Pancreas (tissue), 10 donors: ENCODE measurements at regions not wholly inside any gene's neighbourhood (a gene's known extent, or its start where the extent isn't known, plus 50 kb on each side); places are given as distances from the start of the nearest gene placed in this dataset.

Experiments used
- ATAC-seq, 4 donors: fragments of 200-7000 bp; cut with Tn5 transposase; one replicate each; pipeline versions ENCODE4 v1.8.0 to v1.9.1; 2020; ENCODE audit warnings: mild to moderate bottlenecking in 4 of 4, moderate library complexity in 4 of 4
- DNase-seq, 6 donors: peaks; one replicate each; pipeline ENCODE4 v3.0.0-alpha.2; 2020
- FAIRE-seq: peaks from 2 replicates; lab custom pipeline; 2012; peaks lifted over from hg19 to GRCh38; lab: Jason Lieb, UNC
- H3K27ac ChIP-seq, 4 donors: fragments of 200-600 bp; sonication (generic); 1 replicate in 3 of 4; 2 replicates in 1 of 4; pipeline versions ENCODE4 v1.5.0 to v1.8.0; 2020
- H3K27me3 ChIP-seq, 4 donors: fragments of 200-600 bp; one replicate each; pipeline ENCODE4 v1.8.0; 2021
- H3K36me3 ChIP-seq, 3 donors: fragments of 200-600 bp; sonication (generic) in 1 of 3; one replicate each; pipeline versions ENCODE4 v1.5.0 to v1.8.0; 2020 to 2021
- H3K4me1 ChIP-seq, 3 donors: fragments of 200-600 bp; one replicate each; pipeline ENCODE4 v1.8.0; 2021
- H3K4me3 ChIP-seq, 4 donors: fragments of 200-600 bp; sonication (generic) in 2 of 4; one replicate each; pipeline versions ENCODE4 v1.5.0 to v1.8.0; 2020 to 2021
- H3K9me3 ChIP-seq, 4 donors: fragments of 200-600 bp; one replicate each; pipeline ENCODE4 v1.8.0; 2021
- WGBS, 2 donors: extraction: QIAGEN DNeasy Blood & Tissue Kit; methylation state at CpG; one replicate each; pipeline ENCODE4 v1.1.7; 2013; 5-methylcytosine and 5-hydroxymethylcytosine counted together
- intact Hi-C, 3 donors: fragments of 100-400 bp; cut with DNase I; formaldehyde crosslinking; loops; one replicate each; pipeline versions ENCODE4 v1.11.1 to v1.14.2; 2022
- TF ChIP-seq, protein P1 (sequence below), 4 donors: fragments of 200-600 bp; sonication (generic) in 3 of 4; IDR thresholded peaks; one replicate each; pipeline versions ENCODE4 v1.5.0 to v1.8.0; 2021; ENCODE audit warnings: antibody characterized with exemption in 4 of 4
- donor health status: healthy with polysubstance abuse.
- donor health status: DM: no; HTN: no; CAD: no; lungs with moderate emphysema.
- donor health status: DM: no; HTN: no; CAD: no.
- donor health status: control.
- donor health status: control.
- donor health status: Bipolar disorder and iron deficiency.
- donor health status: DM: yes; HTN: yes; CAD: no.
- donor health status: DM: no; HTN: no; CAD: no.
- donor health status: DM: no; HTN: no; CAD: no.
- donor health status: DM: yes; HTN: yes; CAD: no.

DNA sequence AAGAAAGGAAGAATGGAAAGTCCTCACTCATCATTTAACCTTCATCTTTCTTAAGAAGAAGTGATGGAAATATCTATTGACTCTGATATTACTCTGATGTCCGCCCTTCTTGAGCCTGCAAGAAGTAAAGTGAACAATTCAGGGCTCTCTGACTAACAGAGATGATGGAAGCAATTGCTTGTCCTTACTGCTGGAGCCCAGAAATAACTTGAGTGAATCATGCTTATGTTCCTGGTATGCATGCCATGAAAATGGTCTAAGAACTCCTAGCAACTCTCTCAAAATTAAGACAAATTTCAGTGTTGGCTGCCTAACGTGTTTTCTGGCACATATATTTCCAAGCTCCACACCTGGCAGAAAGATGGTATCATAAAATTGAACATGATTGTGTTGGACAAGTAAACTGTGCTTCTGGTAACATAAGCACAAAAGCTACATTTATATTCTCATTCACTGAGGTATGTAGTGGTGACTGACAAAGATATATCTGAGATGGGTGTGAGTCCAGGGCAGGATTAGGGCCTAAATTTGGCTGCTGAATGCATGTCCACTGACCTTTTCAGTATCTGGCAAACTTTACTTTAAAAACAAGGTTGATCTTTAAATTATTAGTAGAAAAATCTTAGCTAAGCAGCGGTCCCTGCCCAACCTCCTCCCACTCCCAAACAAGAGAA, 109.2 kb upstream of the OTUD4 start:
- 80 to 82% methylated on average over 3 of the region's 3 CpGs for WGBS, 2 donors
- no peak for FAIRE-seq
- H3K27ac ChIP-seq: no peak overlapping the region
- H3K4me3 ChIP-seq: no peak overlapping the region
- no peak for ATAC-seq
- DNase-seq: no peak
- TF ChIP-seq, protein P1, sequence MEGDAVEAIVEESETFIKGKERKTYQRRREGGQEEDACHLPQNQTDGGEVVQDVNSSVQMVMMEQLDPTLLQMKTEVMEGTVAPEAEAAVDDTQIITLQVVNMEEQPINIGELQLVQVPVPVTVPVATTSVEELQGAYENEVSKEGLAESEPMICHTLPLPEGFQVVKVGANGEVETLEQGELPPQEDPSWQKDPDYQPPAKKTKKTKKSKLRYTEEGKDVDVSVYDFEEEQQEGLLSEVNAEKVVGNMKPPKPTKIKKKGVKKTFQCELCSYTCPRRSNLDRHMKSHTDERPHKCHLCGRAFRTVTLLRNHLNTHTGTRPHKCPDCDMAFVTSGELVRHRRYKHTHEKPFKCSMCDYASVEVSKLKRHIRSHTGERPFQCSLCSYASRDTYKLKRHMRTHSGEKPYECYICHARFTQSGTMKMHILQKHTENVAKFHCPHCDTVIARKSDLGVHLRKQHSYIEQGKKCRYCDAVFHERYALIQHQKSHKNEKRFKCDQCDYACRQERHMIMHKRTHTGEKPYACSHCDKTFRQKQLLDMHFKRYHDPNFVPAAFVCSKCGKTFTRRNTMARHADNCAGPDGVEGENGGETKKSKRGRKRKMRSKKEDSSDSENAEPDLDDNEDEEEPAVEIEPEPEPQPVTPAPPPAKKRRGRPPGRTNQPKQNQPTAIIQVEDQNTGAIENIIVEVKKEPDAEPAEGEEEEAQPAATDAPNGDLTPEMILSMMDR (IDR thresholded peaks at IDR 0.05): no peak
- H3K36me3 ChIP-seq: no peaks in the 10 kb centered on the region
- H3K4me1 ChIP-seq: no peaks in the 10 kb centered on the region
- intact Hi-C loops: no loop called here
- no peaks in the 10 kb centered on the region for H3K9me3 ChIP-seq
- no peaks in the 10 kb centered on the region for H3K27me3 ChIP-seq

DNA sequence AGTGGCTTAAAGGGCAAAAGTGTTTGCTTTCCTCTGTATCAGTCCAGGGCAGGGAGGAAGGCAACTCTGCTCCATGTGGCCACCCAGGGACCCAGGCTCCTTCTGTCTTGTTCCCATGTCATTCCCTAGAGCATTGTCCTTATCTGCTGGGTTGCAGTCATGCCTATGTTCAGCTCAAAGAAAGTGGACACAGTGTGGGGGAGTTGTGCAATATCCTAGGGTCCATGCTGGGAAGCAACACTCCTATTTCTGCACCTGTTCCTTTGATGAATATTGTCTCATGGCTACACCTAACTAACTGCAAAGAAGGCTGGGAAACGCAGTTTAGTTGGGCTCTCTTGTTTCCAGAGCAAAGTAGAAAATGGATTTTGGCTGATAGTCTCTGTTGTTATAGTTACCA, 107.0 kb upstream of the OTUD4 start:
- Histone ChIP-seq H3K27ac (no peak overlapping the region), H3K27me3 (no peaks in the 10 kb centered on the region), H3K4me1 (no peaks in the 10 kb centered on the region), H3K36me3 (no peaks in the 10 kb centered on the region), H3K4me3 (no peak overlapping the region), H3K9me3 (no peaks in the 10 kb centered on the region)
- 73 to 82% methylated on average over 1 of the region's 1 CpG for WGBS, 2 donors
- ATAC-seq: no peak
- intact Hi-C loops: no loop called here
- TF ChIP-seq, protein P1 (IDR thresholded peaks at IDR 0.05): no peak
- DNase-seq: no peak
- FAIRE-seq: no peak

DNA sequence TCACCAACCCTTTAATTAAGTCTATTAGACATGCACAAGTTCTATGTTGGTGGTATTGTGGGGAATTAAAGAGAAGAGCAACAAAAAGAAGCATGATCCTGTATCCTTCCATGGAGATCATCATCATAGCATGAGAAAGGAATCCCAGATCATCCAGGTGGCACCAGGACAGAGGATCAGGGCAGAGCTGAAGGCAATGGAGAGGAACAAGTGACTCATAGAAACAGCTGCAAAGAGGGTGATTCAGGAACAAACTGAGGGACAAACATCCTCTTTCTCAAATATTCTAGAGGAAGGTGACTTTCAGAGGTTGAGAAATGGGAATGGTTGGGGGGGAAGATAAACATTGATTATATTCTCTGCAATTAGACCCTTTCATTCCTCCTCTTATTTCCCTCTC, 105.5 kb upstream of the OTUD4 start:
- no peak for ATAC-seq
- Histone ChIP-seq H3K36me3 (no peaks in the 10 kb centered on the region), H3K4me3 (no peak overlapping the region), H3K27ac (no peak overlapping the region), H3K9me3 (no peaks in the 10 kb centered on the region), H3K4me1 (no peaks in the 10 kb centered on the region), H3K27me3 (no peaks in the 10 kb centered on the region)
- intact Hi-C loops: no loop called here
- FAIRE-seq: no peak
- TF ChIP-seq, protein P1 (IDR thresholded peaks at IDR 0.05): no peak
- no peak for DNase-seq

DNA sequence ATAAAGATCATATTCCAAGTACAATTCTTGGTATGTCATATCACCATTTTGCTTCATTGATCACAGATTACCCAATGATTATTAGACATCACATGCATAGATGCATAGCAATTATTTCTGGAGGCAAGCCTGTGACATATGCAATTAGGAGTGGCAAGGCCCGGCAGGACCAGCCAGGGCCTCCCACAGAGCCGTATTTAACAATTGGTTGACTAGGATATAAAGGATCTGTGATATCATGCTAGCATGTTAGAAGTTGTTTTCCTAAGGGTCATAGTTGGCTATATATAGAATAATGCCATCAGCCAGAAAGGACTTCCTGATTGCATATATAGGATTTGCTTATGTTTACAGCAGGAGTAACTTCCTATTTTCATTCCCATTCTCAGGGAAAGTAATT, 103.5 kb upstream of the OTUD4 start:
- TF ChIP-seq, protein P1 (IDR thresholded peaks at IDR 0.05): no peak
- Histone ChIP-seq H3K36me3 (no peaks in the 10 kb centered on the region), H3K9me3 (no peaks in the 10 kb centered on the region), H3K27me3 (no peaks in the 10 kb centered on the region), H3K4me1 (no peaks in the 10 kb centered on the region), H3K27ac (no peak overlapping the region), H3K4me3 (no peak overlapping the region)
- no peak for FAIRE-seq
- no peak for ATAC-seq
- intact Hi-C loops: no loop called here
- 84 to 85% methylated on average over 2 of the region's 2 CpGs for WGBS, 2 donors
- DNase-seq: no peak

DNA sequence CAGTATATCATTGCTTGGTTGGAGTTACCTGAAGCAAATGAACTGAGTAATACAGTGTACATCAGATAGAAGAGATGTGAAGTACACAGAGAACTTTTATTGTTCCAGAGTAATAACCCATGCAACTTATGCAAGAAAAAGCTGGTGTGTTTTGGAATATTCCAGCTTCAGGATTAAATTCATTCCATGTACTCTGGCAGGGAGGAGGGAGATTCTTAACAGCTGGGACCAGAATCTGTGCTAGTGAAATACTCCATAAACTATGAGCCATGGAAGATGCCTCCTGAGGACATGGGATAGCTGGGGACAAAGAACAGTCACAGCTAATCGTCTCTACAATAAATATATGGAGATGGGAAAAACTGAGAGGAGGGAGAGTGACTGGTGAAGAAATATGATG, 101.6 kb upstream of the OTUD4 start:
- no peaks in the 10 kb centered on the region for H3K27me3 ChIP-seq
- intact Hi-C loops: no loop called here
- no peaks in the 10 kb centered on the region for H3K36me3 ChIP-seq
- FAIRE-seq (no peak), ATAC-seq (no peak), DNase-seq (no peak)
- H3K9me3 ChIP-seq: no peaks in the 10 kb centered on the region
- no peak overlapping the region for H3K27ac ChIP-seq
- no peaks in the 10 kb centered on the region for H3K4me1 ChIP-seq
- H3K4me3 ChIP-seq: no peak overlapping the region
- 81 to 85% methylated on average over 1 of the region's 1 CpG for WGBS, 2 donors
- TF ChIP-seq, protein P1 (IDR thresholded peaks at IDR 0.05): no peak
